ENCODE measurements at regions not wholly inside any gene's neighbourhood (a gene's known extent, or its start where the extent isn't known, plus 50 kb on each side); places are given as distances from the start of the nearest gene placed in this dataset.
"Not testable (repeated sequence)": the region's sequence is repeated elsewhere in the genome, so short reads cannot be mapped to it uniquely, and the experiment has no call there.

DNA sequence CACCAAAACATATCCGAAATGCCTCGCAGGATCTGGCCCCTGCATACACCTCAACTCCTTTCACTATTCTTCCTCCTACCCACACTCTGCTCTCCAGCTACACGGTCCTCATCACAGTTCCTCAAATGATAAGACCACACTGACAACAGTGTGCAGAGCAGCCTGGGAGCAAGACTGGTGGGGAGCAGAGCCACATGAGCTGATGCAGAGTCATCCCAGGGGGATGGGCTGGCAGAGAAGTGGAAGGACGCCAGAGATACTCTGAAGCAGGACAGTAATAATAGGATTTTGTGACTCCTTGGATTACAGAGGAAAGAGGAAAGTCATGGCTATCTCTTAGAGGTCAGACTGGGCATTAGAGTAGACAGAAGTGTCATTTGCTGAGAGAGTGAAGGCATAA lies 167.2 kb downstream of the AVL9 start:
- DNase-seq; H3K36me3 ChIP-seq; H3K27ac ChIP-seq; H3K4me1 ChIP-seq; H3K27me3 ChIP-seq; H3K9me3 ChIP-seq; H3K4me3 ChIP-seq; intact Hi-C loops (cut with DNase I; ENCODE audit: low total_unique reads); ATAC-seq; in situ Hi-C loops (cut with MboI; ENCODE audit: low sequenced_read_pairs in 4 of 4): not testable (repeated sequence)

GRCh38 chr7:32661929-32662328 lies 166.6 kb downstream of the AVL9 start:
- H3K27ac ChIP-seq = no peak overlapping the region
- TF ChIP-seq CTCF (IDR thresholded peaks at IDR 0.05 in 4 of 5, conservative IDR thresholded peaks at IDR 0.05 in 1 of 5) = no peak
- TF ChIP-seq POLR2A (IDR thresholded peaks at IDR 0.05) = no peak
- intact Hi-C loops (cut with DNase I; ENCODE audit: low total_unique reads) = no loop called here
- DNase-seq (no peak), ATAC-seq (no peak)
- no peak overlapping the region for H3K4me3 ChIP-seq
- H3K9me3 ChIP-seq = no peaks in the 10 kb centered on the region
- in situ Hi-C loops (cut with MboI; ENCODE audit: low sequenced_read_pairs in 4 of 4) = no loop called here
- no peaks in the 10 kb centered on the region for H3K4me1 ChIP-seq
- no peaks in the 10 kb centered on the region for H3K27me3 ChIP-seq
- no peaks in the 10 kb centered on the region for H3K36me3 ChIP-seq

DNA sequence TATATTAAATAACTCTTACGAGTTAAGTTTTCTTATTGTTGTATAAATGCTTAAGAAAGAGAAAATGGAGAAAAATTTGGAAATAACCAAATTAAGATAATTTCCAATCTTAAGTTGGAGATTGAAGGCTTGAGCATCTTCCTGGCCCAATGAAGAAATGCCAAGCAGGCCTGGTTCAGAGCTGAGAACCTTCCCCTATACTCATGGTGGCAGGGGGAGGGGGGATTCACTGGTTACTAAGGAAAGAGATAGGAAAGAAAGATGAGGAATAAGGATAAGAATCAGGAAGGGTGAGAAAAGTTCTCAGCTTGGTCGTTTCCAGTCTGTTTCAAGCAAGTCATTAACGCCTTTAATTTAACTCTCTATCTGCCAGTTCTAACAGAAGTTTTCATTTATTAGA lies 166.2 kb downstream of the AVL9 start:
- H3K36me3 ChIP-seq = no peaks in the 10 kb centered on the region
- H3K27me3 ChIP-seq = no peaks in the 10 kb centered on the region
- DNase-seq = no peak
- TF ChIP-seq CTCF (IDR thresholded peaks at IDR 0.05 in 4 of 5, conservative IDR thresholded peaks at IDR 0.05 in 1 of 5) = no peak
- TF ChIP-seq POLR2A (IDR thresholded peaks at IDR 0.05) = no peak
- in situ Hi-C loops (cut with MboI; ENCODE audit: low sequenced_read_pairs in 4 of 4) = no loop called here
- ATAC-seq = no peak
- H3K9me3 ChIP-seq = no peaks in the 10 kb centered on the region
- no peak overlapping the region for H3K27ac ChIP-seq
- no peak overlapping the region for H3K4me3 ChIP-seq
- intact Hi-C loops (cut with DNase I; ENCODE audit: low total_unique reads) = no loop called here
- H3K4me1 ChIP-seq = no peaks in the 10 kb centered on the region

DNA sequence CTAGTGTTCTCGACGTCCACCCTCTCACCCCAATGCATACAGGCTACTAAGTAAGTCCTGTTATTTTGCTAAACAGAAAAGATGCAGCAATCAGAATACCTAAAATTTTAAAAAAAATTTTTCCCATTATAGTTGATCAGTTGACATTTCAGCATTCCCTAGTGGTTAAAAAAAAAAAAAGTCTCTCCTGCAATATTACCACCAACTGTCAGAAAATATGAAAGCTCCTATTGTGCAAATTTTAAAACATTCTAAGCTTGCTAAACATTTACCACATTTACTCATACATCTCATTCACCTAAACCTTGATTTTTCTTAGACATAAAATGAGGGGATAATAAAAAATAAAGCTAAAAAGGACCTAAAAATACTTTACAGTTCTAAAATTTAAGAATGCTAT lies 165.6 kb downstream of the AVL9 start:
- no peak overlapping the region for H3K4me3 ChIP-seq
- H3K27me3 ChIP-seq = no peaks in the 10 kb centered on the region
- TF ChIP-seq CTCF (IDR thresholded peaks at IDR 0.05 in 4 of 5, conservative IDR thresholded peaks at IDR 0.05 in 1 of 5) = no peak
- no peak for TF ChIP-seq POLR2A (IDR thresholded peaks at IDR 0.05)
- no peak overlapping the region for H3K27ac ChIP-seq
- no peaks in the 10 kb centered on the region for H3K4me1 ChIP-seq
- intact Hi-C loops (cut with DNase I; ENCODE audit: low total_unique reads) (no loop called here), in situ Hi-C loops (cut with MboI; ENCODE audit: low sequenced_read_pairs in 4 of 4) (no loop called here)
- H3K9me3 ChIP-seq = no peaks in the 10 kb centered on the region
- DNase-seq = no peak
- ATAC-seq = no peak
- H3K36me3 ChIP-seq = no peaks in the 10 kb centered on the region

DNA sequence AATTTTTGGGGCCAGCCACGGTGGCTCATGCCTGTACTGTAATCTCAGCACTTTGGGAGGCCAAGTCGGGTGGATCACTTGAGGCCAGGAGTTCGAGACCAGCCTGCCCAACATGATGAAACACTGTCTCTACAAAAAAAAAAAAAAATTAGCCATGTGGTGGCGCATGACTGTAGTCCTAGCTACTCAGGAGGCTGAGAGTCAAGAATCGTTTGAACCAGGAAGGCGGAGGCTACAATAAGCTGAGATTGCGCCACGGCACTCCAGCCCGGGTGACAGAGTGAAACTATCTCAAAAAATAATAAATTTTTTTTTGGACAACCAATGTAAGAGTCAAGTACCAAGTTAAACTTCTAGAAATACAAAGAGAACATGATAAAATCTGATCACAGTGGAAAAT lies 164.6 kb downstream of the AVL9 start:
- Histone ChIP-seq H3K27ac (no peak overlapping the region), H3K36me3 (no peaks in the 10 kb centered on the region), H3K27me3 (no peaks in the 10 kb centered on the region), H3K4me3 (no peak overlapping the region), H3K4me1 (no peaks in the 10 kb centered on the region), H3K9me3 (no peaks in the 10 kb centered on the region)
- in situ Hi-C loops (cut with MboI; ENCODE audit: low sequenced_read_pairs in 4 of 4) = no loop called here
- no peak for DNase-seq
- intact Hi-C loops (cut with DNase I; ENCODE audit: low total_unique reads) = no loop called here
- no peak for ATAC-seq
- TF ChIP-seq POLR2A (IDR thresholded peaks at IDR 0.05) = no peak

GRCh38 chr7:32658467-32658869 lies 163.2 kb downstream of the AVL9 start:
- DNase-seq (no peak), ATAC-seq (no peak)
- Histone ChIP-seq H3K4me3 (no peak overlapping the region), H3K9me3 (no peaks in the 10 kb centered on the region), H3K27me3 (no peaks in the 10 kb centered on the region), H3K4me1 (no peaks in the 10 kb centered on the region), H3K27ac (no peak overlapping the region), H3K36me3 (no peaks in the 10 kb centered on the region)
- intact Hi-C loops (cut with DNase I; ENCODE audit: low total_unique reads) = no loop called here
- TF ChIP-seq CTCF (IDR thresholded peaks at IDR 0.05 in 4 of 5, conservative IDR thresholded peaks at IDR 0.05 in 1 of 5) = no peak
- no peak for TF ChIP-seq POLR2A (IDR thresholded peaks at IDR 0.05)
- in situ Hi-C loops (cut with MboI; ENCODE audit: low sequenced_read_pairs in 4 of 4) = no loop called here

Data from gastrocnemius medialis (tissue), 4 donors.